NT2/D1 (cell line): ENCODE measurements at regions not wholly inside any gene's neighbourhood (a gene's known extent, or its start where the extent isn't known, plus 50 kb on each side); places are given as distances from the start of the nearest gene placed in this dataset.

Experiments used
- SUZ12 ChIP-seq: IDR thresholded peaks from 2 replicates; pipeline ENCODE4 v1.6.1; 2011; ENCODE audit not compliant: insufficient read length, insufficient read depth; ENCODE audit errors: extremely low read depth
- YY1 ChIP-seq: IDR thresholded peaks from 2 replicates; pipeline ENCODE4 v1.6.1; 2011; ENCODE audit not compliant: insufficient read length, insufficient read depth
- ZNF274 ChIP-seq: IDR thresholded peaks from 2 replicates; pipeline ENCODE4 v1.6.1; 2011; ENCODE audit warnings: mild to moderate bottlenecking, low read depth, low read length

GRCh38 chr13:53143757-53144339 lies 115.2 kb downstream of the OLFM4 start:
- TF ChIP-seq SUZ12 = no peak
- TF ChIP-seq YY1 = no peak
- no peak for TF ChIP-seq ZNF274
